OCI-LY7 (cell line): ENCODE measurements at regions not wholly inside any gene's neighbourhood (a gene's known extent, or its start where the extent isn't known, plus 50 kb on each side); places are given as distances from the start of the nearest gene placed in this dataset.
A peak's percentile ranks its signal among the peaks of the same experiment; 100 is the strongest.

Source experiments
- BruUV-seq: library from RNA; stranded (reverse); fragments of 400-500 nt; replicated peaks from 2 replicates; lab custom pipeline; 2021; lab: Mats Ljungman, UMichigan
- CTCF ChIA-PET: fragments of 300-600 bp; sonication (Branson Sonifier 250); formaldehyde crosslinking; loops from one replicate; lab custom pipeline; 2022; ENCODE audit warnings: antibody characterized with exemption; ENCODE audit not compliant: unreplicated experiment; lab: Charles Lee
- POLR2A ChIA-PET: fragments of 300-600 bp; sonication (Branson Sonifier 250); formaldehyde crosslinking; loops from one replicate; lab custom pipeline; 2022; ENCODE audit warnings: antibody characterized with exemption; lab: Charles Lee
- DNase-seq: peaks from one replicate; pipeline ENCODE4 v3.0.0-alpha.2; 2015; ENCODE audit warnings: low spot score
- H2AFZ ChIP-seq: fragments of 200-600 bp; sonication (generic), shearing (Covaris generic); 2 replicates; pipeline ENCODE4 v1.6.1; 2014; ENCODE audit warnings: mild to moderate bottlenecking, antibody characterized with exemption, low read length, moderate library complexity
- H3K27ac ChIP-seq: fragments of 200-600 bp; sonication (generic); 2 replicates; pipeline ENCODE4 v1.5.1; 2014; ENCODE audit warnings: mixed run types, low read depth, mild to moderate bottlenecking, moderate library complexity, low read length, inconsistent platforms; ENCODE audit not compliant: poor library complexity, severe bottlenecking
- H3K36me3 ChIP-seq: fragments of 200-600 bp; sonication (generic); 2 replicates; pipeline ENCODE4 v1.6.1; 2014; ENCODE audit warnings: mild to moderate bottlenecking, antibody characterized with exemption, low read length, moderate library complexity, mixed read lengths; ENCODE audit not compliant: insufficient read depth
- H3K4me1 ChIP-seq: fragments of 200-600 bp; sonication (generic); 2 replicates; pipeline ENCODE4 v1.5.1; 2014; ENCODE audit warnings: mild to moderate bottlenecking, low read length; ENCODE audit not compliant: insufficient read depth, poor library complexity, severe bottlenecking
- H3K4me2 ChIP-seq: fragments of 200-600 bp; sonication (generic); 2 replicates; pipeline ENCODE4 v1.6.1; 2014; ENCODE audit warnings: mild to moderate bottlenecking, low read length
- H3K4me3 ChIP-seq: fragments of 200-600 bp; sonication (generic); 2 replicates; pipeline ENCODE4 v1.5.1; 2014; ENCODE audit warnings: mild to moderate bottlenecking, low read depth, low read length; ENCODE audit not compliant: poor library complexity, severe bottlenecking
- H3K79me2 ChIP-seq: fragments of 200-600 bp; sonication (generic); 2 replicates; pipeline ENCODE4 v1.6.1; 2016; ENCODE audit warnings: low read depth, mild to moderate bottlenecking, low read length, moderate library complexity, mixed read lengths; ENCODE audit not compliant: insufficient read depth
- H3K9me2 ChIP-seq: fragments of 200-600 bp; sonication (generic); 2 replicates; pipeline ENCODE4 v1.6.1; 2016; ENCODE audit warnings: mild to moderate bottlenecking, low read length, mixed read lengths; ENCODE audit not compliant: insufficient read depth
- H3K9me3 ChIP-seq: fragments of 200-600 bp; sonication (generic); 2 replicates; pipeline ENCODE4 v1.6.1; 2014; ENCODE audit warnings: mild to moderate bottlenecking, mixed run types, low read length, mixed read lengths
- H4K20me1 ChIP-seq: fragments of 200-600 bp; sonication (generic); 2 replicates; pipeline ENCODE4 v1.6.1; 2014; ENCODE audit warnings: mild to moderate bottlenecking, antibody characterized with exemption, low read length, moderate library complexity, mixed read lengths; ENCODE audit not compliant: insufficient read depth
- EZH2phosphoT487 ChIP-seq: fragments of 200-600 bp; sonication (generic); IDR thresholded peaks from 2 replicates; pipeline ENCODE4 v1.6.1; 2018; ENCODE audit warnings: low read depth, borderline replicate concordance, mild to moderate bottlenecking, mixed run types, antibody characterized with exemption, low read length, moderate library complexity, mixed read lengths
- intact Hi-C: fragments of 100-400 bp; cut with micrococcal nuclease; formaldehyde crosslinking; loops from one replicate; pipeline ENCODE4 v1.10.0; 2022; ENCODE audit not compliant: unreplicated experiment
- TF ChIP-seq, protein P1 (sequence below): fragments of 200-600 bp; sonication (generic); conservative IDR thresholded peaks from 2 replicates; pipeline ENCODE4 v1.5.1; 2014; ENCODE audit warnings: mild to moderate bottlenecking, antibody characterized with exemption, low read length, moderate library complexity, mixed read lengths

DNA sequence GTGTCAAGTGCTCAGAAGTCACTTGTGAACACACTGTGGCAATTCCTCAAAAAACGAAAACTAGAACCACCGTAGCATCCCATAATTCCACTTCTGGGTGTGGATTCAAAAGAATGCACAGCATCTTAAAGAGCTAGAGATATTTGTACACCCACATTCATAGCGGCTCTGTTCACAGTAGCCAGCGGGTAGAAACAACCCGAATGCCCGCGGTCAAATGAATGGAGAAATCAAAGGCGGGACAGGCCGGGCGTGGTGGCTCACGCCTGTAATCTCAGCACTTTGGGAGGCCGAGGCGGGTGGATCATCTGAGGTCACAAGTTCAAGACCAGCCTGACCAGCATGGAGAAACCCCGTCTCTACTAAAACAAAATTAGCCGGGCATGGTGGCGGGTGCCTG, 337.5 kb downstream of the SEC14L1 start:
- intact Hi-C loops = loop anchor here (2.0 to 10.0 kb wide), 3 partner anchors 13 to 393 kb away; no protein-coding TSS in a partner anchor
- TF ChIP-seq EZH2phosphoT487 = no peak
- TF ChIP-seq, protein P1, sequence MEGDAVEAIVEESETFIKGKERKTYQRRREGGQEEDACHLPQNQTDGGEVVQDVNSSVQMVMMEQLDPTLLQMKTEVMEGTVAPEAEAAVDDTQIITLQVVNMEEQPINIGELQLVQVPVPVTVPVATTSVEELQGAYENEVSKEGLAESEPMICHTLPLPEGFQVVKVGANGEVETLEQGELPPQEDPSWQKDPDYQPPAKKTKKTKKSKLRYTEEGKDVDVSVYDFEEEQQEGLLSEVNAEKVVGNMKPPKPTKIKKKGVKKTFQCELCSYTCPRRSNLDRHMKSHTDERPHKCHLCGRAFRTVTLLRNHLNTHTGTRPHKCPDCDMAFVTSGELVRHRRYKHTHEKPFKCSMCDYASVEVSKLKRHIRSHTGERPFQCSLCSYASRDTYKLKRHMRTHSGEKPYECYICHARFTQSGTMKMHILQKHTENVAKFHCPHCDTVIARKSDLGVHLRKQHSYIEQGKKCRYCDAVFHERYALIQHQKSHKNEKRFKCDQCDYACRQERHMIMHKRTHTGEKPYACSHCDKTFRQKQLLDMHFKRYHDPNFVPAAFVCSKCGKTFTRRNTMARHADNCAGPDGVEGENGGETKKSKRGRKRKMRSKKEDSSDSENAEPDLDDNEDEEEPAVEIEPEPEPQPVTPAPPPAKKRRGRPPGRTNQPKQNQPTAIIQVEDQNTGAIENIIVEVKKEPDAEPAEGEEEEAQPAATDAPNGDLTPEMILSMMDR = no peak
- POLR2A ChIA-PET = interaction anchor here (0.7 to 2.5 kb wide), 5 partner anchors 16 to 1094 kb away, joined by 3 to 10 read pairs (median 3); partner anchors contain the start of gene SPHK1
- H3K9me3 ChIP-seq = no peaks in the 10 kb centered on the region
- no peaks in the 10 kb centered on the region for H3K9me2 ChIP-seq
- H4K20me1 ChIP-seq = no peaks in the 10 kb centered on the region
- H3K27ac ChIP-seq = peak overlapping the region; percentile 91
- H3K4me3 ChIP-seq = no peak overlapping the region
- H2AFZ ChIP-seq = no peak overlapping the region
- no TSS peak for BruUV-seq
- DNase-seq = no peak
- peaks cover 86% of the 10 kb centered on the region for H3K36me3 ChIP-seq
- peaks cover 70% of the 10 kb centered on the region for H3K4me1 ChIP-seq
- CTCF ChIA-PET = interaction anchor here (1.0 kb wide), 1 partner anchor 12 kb away, joined by 3 read pairs; no protein-coding TSS in a partner anchor
- H3K79me2 ChIP-seq = peaks cover 88% of the 10 kb centered on the region
- peak overlapping the region; percentile 82; the same call in 1 of the 2 replicates for H3K4me2 ChIP-seq

- no peak overlapping the region for H2AFZ ChIP-seq
- H3K4me3 ChIP-seq = peak overlapping the region; percentile 9
- H3K9me3 ChIP-seq = no peaks in the 10 kb centered on the region
- POLR2A ChIA-PET = interaction anchor here (0.7 to 2.5 kb wide), 3 partner anchors 17 to 1095 kb away, joined by 3 to 10 read pairs (median 3); partner anchors contain the start of gene SPHK1
- CTCF ChIA-PET = no interaction called here
- H3K4me1 ChIP-seq = peaks cover 64% of the 10 kb centered on the region
- TF ChIP-seq, protein P1 = no peak
- no peak for TF ChIP-seq EZH2phosphoT487
- peak overlapping the region; percentile 57 for H3K27ac ChIP-seq
- intact Hi-C loops = loop anchor here (2.0 to 10.0 kb wide), 3 partner anchors 14 to 394 kb away; no protein-coding TSS in a partner anchor
- BruUV-seq = no TSS peak
- peaks cover 88% of the 10 kb centered on the region for H3K79me2 ChIP-seq
- H4K20me1 ChIP-seq = no peaks in the 10 kb centered on the region
- peaks cover 86% of the 10 kb centered on the region for H3K36me3 ChIP-seq
- H3K4me2 ChIP-seq = peak overlapping the region; percentile 53
- H3K9me2 ChIP-seq = no peaks in the 10 kb centered on the region
- DNase-seq = no peak
Measured at GRCh38 chr17:77478899-77479298, 338.1 kb downstream of the SEC14L1 start.
